Esophagus squamous epithelium (tissue), 4 donors: ENCODE measurements at regions not wholly inside any gene's neighbourhood (a gene's known extent, or its start where the extent isn't known, plus 50 kb on each side); places are given as distances from the start of the nearest gene placed in this dataset.

Source experiments
- POLR2A ChIP-seq, 4 donors: fragments of 450-650 bp; IDR thresholded peaks; one replicate each; pipeline ENCODE4 v1.6.1; 2017; ENCODE audit warnings: antibody characterized with exemption in 4 of 4, mild to moderate bottlenecking in 4 of 4, moderate library complexity in 3 of 4
- TF ChIP-seq, protein P1 (sequence below), 6 experiments: fragments of 450-650 bp in 4 of 6; fragments of 200-600 bp in 2 of 6; sonication (generic) in 2 of 6; IDR thresholded peaks; one replicate each; pipeline ENCODE4 v1.5.1; 2016 to 2019; ENCODE audit warnings: antibody characterized with exemption in 6 of 6, mild to moderate bottlenecking in 4 of 6, moderate library complexity in 4 of 6

DNA sequence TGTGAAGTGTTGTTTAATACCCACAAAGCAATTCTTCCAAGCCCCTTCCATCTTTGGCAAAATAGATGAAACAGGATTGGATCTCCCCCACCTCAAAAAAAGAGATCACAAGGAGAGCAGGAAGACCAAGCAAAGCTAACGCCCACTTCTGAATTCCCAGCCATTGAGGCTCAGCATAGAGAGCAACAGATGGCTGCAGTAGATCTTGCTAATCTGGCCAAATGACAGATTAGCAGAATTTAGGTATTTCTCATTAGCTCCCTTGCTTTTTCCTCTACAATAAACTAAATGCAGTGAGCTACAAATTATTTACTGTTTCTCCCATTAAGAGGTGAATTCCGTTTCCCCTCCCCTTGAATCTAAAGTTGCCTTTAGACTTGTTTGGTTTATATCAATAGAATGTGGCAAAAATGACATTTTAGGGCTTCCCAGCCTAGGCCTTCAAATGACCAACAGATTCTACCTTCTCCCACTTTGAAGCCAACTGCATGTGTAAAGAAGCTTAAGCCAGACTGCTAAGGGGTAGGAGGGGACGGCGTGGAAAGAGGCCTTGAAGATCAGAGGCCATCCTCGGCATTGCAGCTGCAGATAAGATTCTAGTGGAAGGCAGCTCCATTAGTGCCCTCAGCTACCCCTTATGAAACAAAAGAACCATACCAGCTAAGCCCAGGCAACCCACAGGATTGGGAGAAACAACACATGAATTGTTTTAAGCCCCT is 56.8 kb upstream of the CPEB4 start:
- TF ChIP-seq, protein P1, sequence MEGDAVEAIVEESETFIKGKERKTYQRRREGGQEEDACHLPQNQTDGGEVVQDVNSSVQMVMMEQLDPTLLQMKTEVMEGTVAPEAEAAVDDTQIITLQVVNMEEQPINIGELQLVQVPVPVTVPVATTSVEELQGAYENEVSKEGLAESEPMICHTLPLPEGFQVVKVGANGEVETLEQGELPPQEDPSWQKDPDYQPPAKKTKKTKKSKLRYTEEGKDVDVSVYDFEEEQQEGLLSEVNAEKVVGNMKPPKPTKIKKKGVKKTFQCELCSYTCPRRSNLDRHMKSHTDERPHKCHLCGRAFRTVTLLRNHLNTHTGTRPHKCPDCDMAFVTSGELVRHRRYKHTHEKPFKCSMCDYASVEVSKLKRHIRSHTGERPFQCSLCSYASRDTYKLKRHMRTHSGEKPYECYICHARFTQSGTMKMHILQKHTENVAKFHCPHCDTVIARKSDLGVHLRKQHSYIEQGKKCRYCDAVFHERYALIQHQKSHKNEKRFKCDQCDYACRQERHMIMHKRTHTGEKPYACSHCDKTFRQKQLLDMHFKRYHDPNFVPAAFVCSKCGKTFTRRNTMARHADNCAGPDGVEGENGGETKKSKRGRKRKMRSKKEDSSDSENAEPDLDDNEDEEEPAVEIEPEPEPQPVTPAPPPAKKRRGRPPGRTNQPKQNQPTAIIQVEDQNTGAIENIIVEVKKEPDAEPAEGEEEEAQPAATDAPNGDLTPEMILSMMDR (IDR thresholded peaks at IDR 0.05) = no peak
- no peak for TF ChIP-seq POLR2A (IDR thresholded peaks at IDR 0.05)
